ENCODE measurements at regions not wholly inside any gene's neighbourhood (a gene's known extent, or its start where the extent isn't known, plus 50 kb on each side); places are given as distances from the start of the nearest gene placed in this dataset.

GRCh38 chr2:6314218-6314960 is 551.3 kb downstream of the CMPK2 start:
- no peak overlapping the region for H3K27ac ChIP-seq
- TF ChIP-seq CTCF (IDR thresholded peaks at IDR 0.05): no peak
- DNase-seq (no peak), ATAC-seq (no peak)
- H3K4me3 ChIP-seq: no peak overlapping the region
- intact Hi-C loops (cut with DNase I): no loop called here
- H3K36me3 ChIP-seq: no peaks in the 10 kb centered on the region
- H3K27me3 ChIP-seq: no peaks in the 10 kb centered on the region
- no peaks in the 10 kb centered on the region for H3K9me3 ChIP-seq
- no peaks in the 10 kb centered on the region for H3K4me1 ChIP-seq

DNA sequence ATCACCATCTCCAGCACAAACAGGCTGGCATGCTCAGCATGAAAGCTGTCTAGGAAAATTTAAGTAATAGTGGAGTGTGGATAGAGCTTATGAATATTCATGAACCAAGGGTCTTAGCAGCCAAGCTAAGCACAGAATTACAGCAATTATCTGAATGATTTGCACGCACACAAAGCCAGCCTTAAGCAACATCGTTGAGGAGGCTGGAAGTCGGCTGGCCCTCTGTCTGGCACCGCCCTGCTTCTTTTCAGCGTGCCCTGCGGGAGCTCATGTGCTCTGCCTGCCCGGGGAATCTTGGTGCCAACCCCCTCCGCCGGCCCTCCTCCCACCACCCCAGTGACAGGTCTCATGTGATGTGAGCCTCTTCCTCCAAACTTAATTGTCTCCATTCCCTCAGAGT is 540.1 kb downstream of the CMPK2 start:
- Histone ChIP-seq H3K4me3 (no peak overlapping the region), H3K4me1 (no peaks in the 10 kb centered on the region), H3K36me3 (no peaks in the 10 kb centered on the region), H3K27me3 (no peaks in the 10 kb centered on the region), H3K9me3 (no peaks in the 10 kb centered on the region), H3K27ac (no peak overlapping the region)
- DNase-seq: no peak
- intact Hi-C loops (cut with DNase I): no loop called here
- TF ChIP-seq CTCF (IDR thresholded peaks at IDR 0.05): no peak
- ATAC-seq: peak; percentile 23

DNA sequence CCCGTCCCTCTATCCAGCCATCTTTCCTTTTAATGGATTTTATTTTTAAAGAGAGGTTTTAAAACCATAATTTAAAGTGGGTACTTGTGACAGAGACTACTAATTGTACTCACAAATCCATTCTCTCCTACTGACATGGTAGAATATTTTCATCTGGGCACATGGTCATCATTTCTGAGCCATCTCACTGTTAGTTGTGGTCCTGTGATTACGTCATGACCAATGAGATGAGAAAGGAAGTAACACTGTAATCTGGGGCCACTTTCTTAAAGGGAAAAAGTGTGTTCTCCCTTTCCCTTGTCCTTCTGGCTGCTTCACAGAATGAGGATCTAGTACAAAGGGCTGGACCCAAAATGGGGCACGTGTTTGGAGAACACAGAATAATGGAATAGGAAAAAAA is 538.7 kb downstream of the CMPK2 start:
- Histone ChIP-seq H3K36me3 (no peaks in the 10 kb centered on the region), H3K4me3 (no peak overlapping the region), H3K27me3 (no peaks in the 10 kb centered on the region), H3K4me1 (no peaks in the 10 kb centered on the region), H3K27ac (no peak overlapping the region), H3K9me3 (no peaks in the 10 kb centered on the region)
- intact Hi-C loops (cut with DNase I): no loop called here
- TF ChIP-seq CTCF (IDR thresholded peaks at IDR 0.05): no peak
- ATAC-seq: no peak
- no peak for DNase-seq

DNA sequence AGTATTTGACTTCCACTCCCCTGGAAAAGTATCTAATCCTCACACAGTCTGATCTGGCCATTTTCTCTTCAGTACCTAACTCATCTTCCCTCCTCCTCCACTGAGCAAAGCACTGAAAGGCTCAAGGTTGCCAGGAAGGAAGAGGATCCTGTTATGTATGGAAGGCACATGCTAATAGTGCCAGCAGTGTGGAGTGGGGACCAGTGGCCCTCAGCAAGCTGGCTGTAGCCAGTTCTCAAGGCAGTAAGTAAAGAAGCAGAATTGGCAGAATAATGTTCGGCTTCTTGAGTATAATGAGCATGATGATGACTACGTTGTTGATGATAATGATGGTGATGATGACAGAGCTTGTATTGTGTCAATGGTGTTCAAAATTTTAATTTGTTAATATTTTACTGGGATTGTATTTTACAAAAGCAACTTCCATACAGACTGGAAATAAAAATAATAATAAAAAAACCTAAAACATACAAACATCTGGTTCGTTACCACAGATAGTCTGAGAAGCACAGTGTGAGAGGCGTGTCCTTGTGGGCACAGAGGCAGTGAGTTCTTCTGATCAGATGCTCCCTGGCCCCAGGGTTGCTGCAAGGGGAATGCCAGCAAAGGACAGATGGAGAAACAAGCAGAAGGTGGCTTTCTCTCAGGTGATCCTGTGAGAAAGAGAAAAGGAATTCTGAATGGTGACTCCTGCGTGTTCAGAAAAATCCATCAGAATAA is 528.8 kb downstream of the CMPK2 start:
- Histone ChIP-seq H3K36me3 (no peaks in the 10 kb centered on the region), H3K4me3 (no peak overlapping the region), H3K27ac (no peak overlapping the region), H3K9me3 (no peaks in the 10 kb centered on the region), H3K27me3 (no peaks in the 10 kb centered on the region), H3K4me1 (no peaks in the 10 kb centered on the region)
- ATAC-seq: no peak
- no peak for TF ChIP-seq CTCF (IDR thresholded peaks at IDR 0.05)
- no peak for DNase-seq
- intact Hi-C loops (cut with DNase I): no loop called here

DNA sequence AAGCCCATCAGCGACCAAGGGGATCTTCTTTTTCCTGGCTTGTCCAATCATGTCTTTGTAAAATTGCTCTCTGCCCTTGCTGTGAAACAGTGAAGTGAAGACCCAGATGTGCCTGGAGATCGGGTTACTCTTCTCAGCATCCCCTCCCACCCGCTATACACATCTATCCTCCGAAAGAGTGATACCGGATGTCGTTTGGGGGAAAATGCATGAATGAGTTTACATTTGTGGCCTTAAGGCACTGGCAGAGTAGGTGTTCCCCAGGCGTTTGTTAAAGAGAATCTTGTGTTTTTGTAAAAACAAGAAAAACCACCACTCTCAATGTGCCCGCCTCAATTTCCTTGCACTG is 528.3 kb downstream of the CMPK2 start:
- Histone ChIP-seq H3K36me3 (no peaks in the 10 kb centered on the region), H3K9me3 (no peaks in the 10 kb centered on the region), H3K27me3 (no peaks in the 10 kb centered on the region), H3K4me3 (no peak overlapping the region), H3K4me1 (no peaks in the 10 kb centered on the region), H3K27ac (no peak overlapping the region)
- no peak for ATAC-seq
- intact Hi-C loops (cut with DNase I): no loop called here
- no peak for TF ChIP-seq CTCF (IDR thresholded peaks at IDR 0.05)
- DNase-seq: no peak
